Astrocyte (in vitro differentiated cells and primary cell): ENCODE measurements at regions not wholly inside any gene's neighbourhood (a gene's known extent, or its start where the extent isn't known, plus 50 kb on each side); places are given as distances from the start of the nearest gene placed in this dataset.

ENCODE experiments used
- DNase-seq: peaks from one replicate; pipeline ENCODE4 v3.0.0-alpha.2; 2010; ENCODE audit warnings: low read depth
- FAIRE-seq: peaks from 2 replicates; lab custom pipeline; 2011; peaks lifted over from hg19 to GRCh38; lab: Jason Lieb, UNC
- H2AFZ ChIP-seq: 2 replicates; pipeline ENCODE4 v1.6.0; 2012; ENCODE audit warnings: low read depth, low read length, inconsistent platforms
- H3K27ac ChIP-seq: 2 replicates; pipeline ENCODE4 v1.5.1; 2011; ENCODE audit warnings: low read depth, low read length, inconsistent platforms
- H3K27me3 ChIP-seq: 2 replicates; pipeline ENCODE4 v1.6.0; 2011; ENCODE audit warnings: low read length, inconsistent platforms; ENCODE audit not compliant: insufficient read depth
- H3K36me3 ChIP-seq: 2 replicates; pipeline ENCODE4 v1.5.1; 2011; ENCODE audit warnings: low read length, inconsistent platforms; ENCODE audit not compliant: insufficient read depth
- H3K4me1 ChIP-seq: 2 replicates; pipeline ENCODE4 v1.5.1; 2011; ENCODE audit warnings: low read length, inconsistent platforms; ENCODE audit not compliant: insufficient read depth
- H3K4me2 ChIP-seq: 2 replicates; pipeline ENCODE4 v1.6.0; 2012; ENCODE audit warnings: low read length, inconsistent platforms
- H3K4me3 ChIP-seq: 2 replicates; pipeline ENCODE4 v1.5.1; 2011; ENCODE audit warnings: low read depth, mild to moderate bottlenecking, low read length, inconsistent platforms; ENCODE audit not compliant: insufficient read depth
- H3K79me2 ChIP-seq: 2 replicates; pipeline ENCODE4 v1.6.0; 2012; ENCODE audit warnings: mild to moderate bottlenecking, low read length, inconsistent platforms; ENCODE audit not compliant: insufficient read depth
- H3K9ac ChIP-seq: 2 replicates; pipeline ENCODE4 v1.6.0; 2012; ENCODE audit warnings: mild to moderate bottlenecking, low read length, inconsistent platforms
- H3K9me3 ChIP-seq: 2 replicates; pipeline ENCODE4 v1.5.1; 2012; ENCODE audit warnings: low read depth, mild to moderate bottlenecking, low read length, inconsistent platforms; ENCODE audit not compliant: insufficient read depth
- H4K20me1 ChIP-seq: 2 replicates; pipeline ENCODE4 v1.6.0; 2012; ENCODE audit warnings: low read length, inconsistent platforms; ENCODE audit not compliant: insufficient read depth
- H3K27ac Mint-ChIP-seq: one replicate; pipeline ENCODE4 v1.8.0; 2021; ENCODE audit warnings: mild to moderate bottlenecking, mixed read lengths; ENCODE audit not compliant: unreplicated experiment
- H3K27me3 Mint-ChIP-seq: one replicate; pipeline ENCODE4 v1.8.0; 2021; ENCODE audit warnings: low read depth, mixed read lengths; ENCODE audit not compliant: unreplicated experiment
- H3K36me3 Mint-ChIP-seq: one replicate; pipeline ENCODE4 v1.8.0; 2021; ENCODE audit warnings: low read depth, mixed read lengths; ENCODE audit not compliant: unreplicated experiment
- H3K4me1 Mint-ChIP-seq: one replicate; pipeline ENCODE4 v1.8.0; 2021; ENCODE audit warnings: low read depth, mixed read lengths; ENCODE audit not compliant: unreplicated experiment
- H3K4me3 Mint-ChIP-seq: one replicate; pipeline ENCODE4 v1.8.0; 2021; ENCODE audit warnings: mild to moderate bottlenecking, moderate library complexity, mixed read lengths; ENCODE audit not compliant: unreplicated experiment
- H3K9me3 Mint-ChIP-seq: one replicate; pipeline ENCODE4 v1.8.0; 2021; ENCODE audit warnings: mild to moderate bottlenecking, mixed read lengths; ENCODE audit not compliant: unreplicated experiment
- CTCF ChIP-seq: IDR thresholded peaks from 2 replicates; pipeline ENCODE4 v1.5.1; 2011; ENCODE audit warnings: low read depth, mild to moderate bottlenecking, inconsistent platforms, low read length, moderate library complexity; ENCODE audit not compliant: insufficient read depth
- EZH2 ChIP-seq: IDR thresholded peaks from 2 replicates; pipeline ENCODE4 v1.6.1; 2012; ENCODE audit warnings: mild to moderate bottlenecking, low read length, inconsistent platforms; ENCODE audit not compliant: insufficient read depth

- H3K9me3 ChIP-seq: no peaks in the 10 kb centered on the region
- H3K4me1 ChIP-seq: no peaks in the 10 kb centered on the region
- H3K36me3 ChIP-seq: no peaks in the 10 kb centered on the region
- no peak for DNase-seq
- Mint-ChIP-seq H3K9me3 (no peaks in the 10 kb centered on the region), H3K27me3 (no peaks in the 10 kb centered on the region), H3K4me1 (no peaks in the 10 kb centered on the region), H3K27ac (no peak overlapping the region), H3K36me3 (no peaks in the 10 kb centered on the region), H3K4me3 (no peak overlapping the region)
- no peak overlapping the region for H3K27ac ChIP-seq
- no peak overlapping the region for H3K9ac ChIP-seq
- no peak overlapping the region for H2AFZ ChIP-seq
- no peak overlapping the region for H3K4me3 ChIP-seq
- TF ChIP-seq CTCF: no peak
- TF ChIP-seq EZH2: no peak
- no peaks in the 10 kb centered on the region for H3K79me2 ChIP-seq
- no peaks in the 10 kb centered on the region for H4K20me1 ChIP-seq
- no peak overlapping the region for H3K4me2 ChIP-seq
- no peaks in the 10 kb centered on the region for H3K27me3 ChIP-seq
- no peak for FAIRE-seq
Observed at GRCh38 chr9:23438299-23438907, 387.6 kb downstream of the ELAVL2 start.

GRCh38 chr9:23441275-23441674 is 384.8 kb downstream of the ELAVL2 start:
- Mint-ChIP-seq H3K4me1 (no peaks in the 10 kb centered on the region), H3K27ac (no peak overlapping the region), H3K4me3 (no peak overlapping the region), H3K9me3 (no peaks in the 10 kb centered on the region), H3K36me3 (no peaks in the 10 kb centered on the region), H3K27me3 (no peaks in the 10 kb centered on the region)
- Histone ChIP-seq H2AFZ (no peak overlapping the region), H3K4me2 (no peak overlapping the region), H3K4me3 (no peak overlapping the region), H3K79me2 (no peaks in the 10 kb centered on the region), H3K36me3 (no peaks in the 10 kb centered on the region), H3K9ac (no peak overlapping the region), H4K20me1 (no peaks in the 10 kb centered on the region), H3K4me1 (no peaks in the 10 kb centered on the region), H3K9me3 (no peaks in the 10 kb centered on the region), H3K27ac (no peak overlapping the region), H3K27me3 (no peaks in the 10 kb centered on the region)
- TF ChIP-seq EZH2: no peak
- no peak for DNase-seq
- FAIRE-seq: no peak

- H2AFZ ChIP-seq: no peak overlapping the region
- Mint-ChIP-seq H3K4me1 (no peaks in the 10 kb centered on the region), H3K27me3 (no peaks in the 10 kb centered on the region), H3K4me3 (no peak overlapping the region), H3K9me3 (no peaks in the 10 kb centered on the region), H3K27ac (no peak overlapping the region), H3K36me3 (no peaks in the 10 kb centered on the region)
- H3K27me3 ChIP-seq: no peaks in the 10 kb centered on the region
- TF ChIP-seq CTCF: no peak
- no peak for TF ChIP-seq EZH2
- FAIRE-seq (no peak), DNase-seq (no peak)
- H3K4me2 ChIP-seq: no peak overlapping the region
- no peak overlapping the region for H3K9ac ChIP-seq
- H3K9me3 ChIP-seq: no peaks in the 10 kb centered on the region
- no peak overlapping the region for H3K4me3 ChIP-seq
- no peaks in the 10 kb centered on the region for H4K20me1 ChIP-seq
- no peak overlapping the region for H3K27ac ChIP-seq
- H3K36me3 ChIP-seq: no peaks in the 10 kb centered on the region
- no peaks in the 10 kb centered on the region for H3K4me1 ChIP-seq
- no peaks in the 10 kb centered on the region for H3K79me2 ChIP-seq
Observed at GRCh38 chr9:23444658-23445057, 381.4 kb downstream of the ELAVL2 start.
